ENCODE measurements at regions not wholly inside any gene's neighbourhood (a gene's known extent, or its start where the extent isn't known, plus 50 kb on each side); places are given as distances from the start of the nearest gene placed in this dataset.

DNA sequence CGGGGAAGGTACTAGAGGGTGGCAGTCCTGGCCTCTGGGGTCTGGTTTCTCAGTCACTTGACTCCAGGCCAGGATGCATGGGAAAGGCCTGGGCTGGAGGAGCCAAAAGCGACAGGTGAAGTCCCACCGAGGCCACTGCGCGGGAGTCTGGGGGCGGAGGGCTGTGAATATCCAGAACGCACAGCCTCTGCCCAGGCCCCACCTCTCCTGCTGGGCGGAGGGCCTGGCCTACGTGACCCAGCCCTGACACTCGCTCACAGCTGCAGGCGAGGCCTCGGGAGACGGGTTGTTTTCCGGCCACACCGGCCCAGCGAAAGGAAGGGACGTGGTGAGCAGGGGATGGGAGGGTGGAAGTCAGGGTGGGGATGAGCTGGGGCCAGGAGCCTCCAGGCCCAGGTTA is 91.2 kb downstream of the RFLNA start:
- no peak for TF ChIP-seq CTCF (IDR thresholded peaks at IDR 0.05)
- TF ChIP-seq POLR2A (IDR thresholded peaks at IDR 0.05), result no peak
